ELF-1 (cell line): ENCODE measurements at regions not wholly inside any gene's neighbourhood (a gene's known extent, or its start where the extent isn't known, plus 50 kb on each side); places are given as distances from the start of the nearest gene placed in this dataset.

ENCODE experiments used
- DNase-seq: peaks from one replicate; pipeline ENCODE4 v3.0.0-alpha.2; 2016; ENCODE audit warnings: low read depth, low spot score

DNA sequence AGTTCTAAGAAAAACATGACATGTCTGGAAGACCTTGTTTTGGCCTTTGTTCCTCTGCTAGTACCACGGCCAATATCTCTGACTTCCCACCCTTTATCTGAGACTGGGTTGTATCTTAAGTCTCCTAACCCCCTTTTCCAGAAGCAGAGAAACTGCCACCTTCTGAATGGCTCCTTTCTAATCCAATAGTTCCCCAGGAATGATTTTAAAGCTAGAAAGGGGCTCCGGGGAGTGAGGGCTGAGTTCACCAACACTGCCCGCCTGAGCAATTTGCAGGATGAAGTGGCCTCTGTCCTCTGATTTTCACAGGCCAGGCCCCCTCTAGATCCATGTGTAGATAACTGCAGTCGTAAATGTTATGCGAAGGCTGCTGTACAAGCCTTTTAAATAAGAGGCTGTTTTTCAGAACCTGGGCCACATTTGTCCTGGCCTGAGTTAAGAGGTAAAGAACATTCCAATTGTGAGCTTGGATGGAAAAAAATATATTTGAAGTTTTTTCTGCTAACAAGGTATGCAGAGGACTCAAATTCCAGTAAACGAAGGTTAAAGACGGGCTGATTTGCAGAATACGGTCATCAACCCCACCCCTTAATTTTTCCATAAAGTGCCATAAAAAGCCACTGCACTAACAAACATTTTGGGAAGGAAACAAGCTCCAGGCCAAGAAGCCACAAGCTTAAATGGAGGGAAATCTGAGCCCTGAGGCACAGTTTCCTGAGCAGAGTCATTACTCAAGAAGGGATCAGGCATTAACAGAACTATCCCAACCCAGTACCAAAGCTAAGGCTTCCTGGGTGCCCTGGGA, 117.0 kb upstream of the MAF start:
- peak; percentile 47 for DNase-seq

DNA sequence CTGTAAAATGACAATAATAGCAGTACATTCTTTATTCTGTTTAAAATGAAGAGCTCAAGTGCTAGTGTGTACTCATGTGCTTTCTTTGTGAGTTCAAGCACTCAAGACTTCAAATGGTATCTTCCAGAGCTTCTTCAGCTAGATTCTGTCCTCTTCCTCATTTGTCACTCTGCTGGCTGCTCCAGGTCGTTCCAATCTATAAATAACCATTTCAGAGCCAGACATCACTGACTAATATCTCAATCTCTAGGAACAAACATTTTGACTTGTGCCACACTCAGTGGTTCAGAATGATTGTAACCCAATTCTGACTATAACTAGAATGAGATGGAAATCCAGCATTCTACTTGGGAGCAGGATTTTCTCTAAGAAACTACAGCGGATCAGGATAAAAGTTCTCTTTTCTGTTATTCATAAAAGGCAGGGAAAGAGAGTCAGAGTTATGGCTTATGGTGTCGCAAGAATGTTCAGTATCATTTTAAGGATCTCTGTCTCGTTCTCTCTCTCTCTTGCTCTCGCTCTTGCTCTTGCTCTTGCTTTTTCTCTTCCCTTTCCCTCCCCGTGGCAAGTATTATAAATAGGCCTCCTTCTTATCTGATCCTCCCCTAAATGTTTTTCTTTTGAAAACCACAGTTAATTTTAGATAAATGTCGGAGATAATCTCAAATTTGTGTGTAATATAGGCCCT, 116.3 kb upstream of the MAF start:
- DNase-seq = no peak

DNA sequence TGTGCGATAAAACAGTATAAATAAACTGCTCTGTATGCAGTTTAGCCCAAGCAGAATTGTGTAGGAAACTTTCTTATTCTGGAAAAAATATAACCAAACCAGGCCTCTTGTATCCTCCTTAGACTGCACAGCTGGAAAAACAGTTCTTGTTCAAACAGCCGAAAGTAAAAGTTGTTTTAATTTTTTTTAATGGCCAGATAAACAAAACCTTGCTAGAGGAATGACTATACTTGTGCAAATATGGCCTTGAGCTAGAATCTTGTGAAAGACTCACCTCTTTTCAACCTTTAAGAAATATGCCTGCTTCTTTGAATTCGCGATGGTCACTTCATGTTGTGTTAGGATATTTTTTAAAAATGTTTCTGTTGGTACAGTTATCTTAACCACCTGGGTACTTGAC, 114.5 kb upstream of the MAF start:
- no peak for DNase-seq

DNA sequence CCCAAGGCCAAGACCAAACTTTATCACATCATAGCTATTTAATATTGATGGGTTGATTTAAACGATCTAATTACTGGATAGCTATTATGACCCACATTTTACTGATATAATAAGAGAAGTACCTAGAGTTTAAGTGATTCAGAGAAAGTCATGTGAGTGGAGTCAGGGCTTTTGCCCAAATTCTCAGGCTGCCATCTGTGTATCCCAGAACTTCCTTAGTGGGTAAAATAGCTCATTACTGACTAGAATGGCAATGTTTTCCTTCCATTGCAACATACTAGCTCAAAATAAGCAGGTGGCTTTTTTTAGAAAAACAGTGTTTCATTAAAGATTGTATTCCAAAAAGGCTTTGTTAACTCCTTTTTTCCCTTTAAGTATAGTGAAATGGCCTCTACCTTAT, 113.9 kb upstream of the MAF start:
- DNase-seq = no peak

DNA sequence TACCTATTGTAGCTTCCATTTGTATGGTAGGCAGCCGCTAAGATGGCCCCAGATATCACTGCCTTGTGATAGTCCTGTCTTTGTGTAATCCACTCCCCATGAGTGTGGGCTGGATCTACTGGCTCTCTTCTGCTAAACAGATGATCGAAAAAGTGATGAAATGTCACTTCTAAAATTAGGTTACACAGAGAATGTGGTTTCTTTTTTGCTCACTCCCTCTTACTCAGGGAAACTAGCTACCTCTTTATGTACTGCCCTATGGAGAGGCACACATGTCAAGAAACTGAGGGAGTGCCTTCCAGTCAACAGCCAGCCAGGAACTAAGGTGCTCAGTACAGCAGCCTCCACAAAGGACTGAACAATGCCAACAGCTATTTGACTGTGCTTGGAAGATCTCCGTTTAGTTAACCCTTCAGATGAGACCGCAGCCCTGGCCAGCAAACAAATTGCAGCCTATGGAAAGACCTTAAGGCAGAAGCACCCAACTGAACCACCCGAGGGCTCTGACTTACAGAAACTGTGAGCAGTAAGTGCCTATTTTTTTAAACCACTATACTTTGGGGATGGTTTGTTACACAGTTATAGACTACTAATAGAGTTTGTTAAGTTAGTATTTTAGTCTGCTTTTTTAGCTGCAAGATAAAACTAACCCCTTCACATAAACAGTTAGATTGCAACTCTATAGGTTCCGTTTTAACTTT, 113.2 kb upstream of the MAF start:
- DNase-seq = no peak

DNA sequence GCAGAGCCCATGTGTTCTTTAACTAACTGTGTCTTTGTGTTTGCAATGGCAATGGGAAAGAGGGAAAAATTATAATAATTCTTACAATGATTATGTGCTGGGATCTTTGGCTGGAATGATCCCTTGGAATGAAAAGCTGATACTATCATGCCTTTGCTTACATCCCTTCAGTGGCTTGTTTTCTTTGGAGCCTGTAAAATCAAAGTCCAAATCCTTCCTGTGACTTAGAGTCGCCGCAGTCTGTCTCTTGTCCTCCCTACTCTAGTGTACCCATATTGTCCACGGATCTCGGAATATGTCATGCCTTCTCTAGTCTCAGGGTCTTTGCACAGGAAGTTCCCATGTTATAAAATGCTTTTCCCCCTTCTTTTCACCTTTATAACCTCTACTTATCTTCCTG, 111.7 kb upstream of the MAF start:
- DNase-seq = no peak

DNA sequence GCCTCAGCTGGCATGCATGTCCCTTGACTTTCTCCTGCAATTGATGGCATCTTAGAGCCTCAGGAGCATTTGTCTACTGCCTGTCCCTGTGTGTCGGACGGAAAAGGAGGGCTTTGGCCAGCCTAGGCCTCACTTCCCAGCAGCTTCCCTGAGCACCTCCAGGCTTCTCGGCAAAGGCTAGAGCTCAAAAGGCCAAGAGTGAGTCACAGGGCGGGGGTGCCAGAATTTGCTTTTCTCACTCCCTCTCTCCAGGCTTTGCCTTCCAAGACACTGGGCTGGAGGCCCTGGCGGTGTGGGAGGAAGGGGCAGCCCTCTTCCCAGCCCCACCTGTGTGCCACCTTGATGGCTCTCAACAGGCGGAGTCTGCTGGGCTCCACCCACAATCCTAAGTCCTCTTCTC, 107.3 kb upstream of the MAF start:
- DNase-seq = no peak

DNA sequence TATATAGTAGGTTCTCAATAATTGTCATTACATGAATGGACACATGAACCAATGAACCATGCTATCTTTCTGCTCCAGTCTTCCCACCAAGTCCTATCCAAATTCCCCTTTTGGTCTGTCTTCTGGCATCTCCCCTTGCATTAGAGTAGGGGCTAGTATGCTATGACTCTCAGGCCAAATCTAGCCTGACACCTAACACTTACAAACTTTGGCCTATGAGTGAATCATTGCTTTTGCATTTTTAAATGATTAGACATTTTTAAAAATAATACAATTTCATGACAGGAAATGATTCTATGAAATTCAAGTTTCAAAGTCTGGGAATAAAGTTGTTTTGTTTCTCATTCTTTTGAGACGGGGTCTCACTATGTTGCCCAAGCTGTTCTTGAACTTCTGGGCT, 102.5 kb upstream of the MAF start:
- DNase-seq = no peak

DNA sequence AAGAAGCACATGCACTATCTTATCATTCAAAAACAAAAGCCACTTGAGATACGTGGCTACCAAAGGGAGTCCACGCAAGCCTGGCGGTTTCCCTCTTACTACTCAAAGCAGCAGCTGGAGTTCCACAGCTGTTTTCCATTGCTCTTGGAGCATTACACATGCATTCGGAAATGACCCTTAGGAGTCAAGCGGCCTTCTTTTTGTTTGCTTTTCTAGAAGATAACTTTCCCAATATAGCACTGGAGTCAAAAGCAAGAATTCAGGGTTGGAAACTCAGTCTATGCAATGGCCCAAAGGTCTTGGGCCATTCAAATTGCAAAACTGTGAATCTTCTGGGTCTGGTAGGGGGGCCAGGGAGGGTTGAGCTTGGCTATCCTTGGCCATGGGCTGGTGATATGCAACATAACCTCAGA, 97.8 kb upstream of the MAF start:
- no peak for DNase-seq

DNA sequence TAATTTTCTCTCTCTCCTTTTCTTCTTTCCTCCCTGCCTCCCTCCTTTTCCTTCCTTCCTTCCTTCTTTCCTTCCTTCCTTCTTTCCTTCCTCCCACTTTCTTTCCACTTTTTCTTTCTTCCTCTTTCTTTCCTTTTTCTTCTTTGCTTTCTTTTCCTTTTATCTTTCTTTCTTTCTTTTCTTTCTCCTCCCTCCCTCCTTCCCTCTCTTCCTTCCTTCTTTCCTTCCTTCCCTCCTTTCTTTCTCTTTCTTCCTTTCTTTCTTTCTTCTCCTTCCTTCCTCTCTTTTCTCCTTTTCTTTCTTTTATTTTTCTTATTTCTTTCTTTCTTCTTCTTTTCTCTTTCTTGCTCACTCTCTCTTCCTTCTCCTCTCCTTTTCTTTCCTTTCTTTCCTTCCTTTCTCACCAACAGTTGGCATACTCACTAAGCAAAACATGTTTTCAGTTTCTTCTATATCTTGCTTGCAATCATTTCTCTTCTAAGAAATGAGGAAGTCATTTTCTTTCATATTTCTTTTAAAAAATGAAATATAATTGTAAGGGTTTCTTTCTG, 97.1 kb upstream of the MAF start:
- no peak for DNase-seq

DNA sequence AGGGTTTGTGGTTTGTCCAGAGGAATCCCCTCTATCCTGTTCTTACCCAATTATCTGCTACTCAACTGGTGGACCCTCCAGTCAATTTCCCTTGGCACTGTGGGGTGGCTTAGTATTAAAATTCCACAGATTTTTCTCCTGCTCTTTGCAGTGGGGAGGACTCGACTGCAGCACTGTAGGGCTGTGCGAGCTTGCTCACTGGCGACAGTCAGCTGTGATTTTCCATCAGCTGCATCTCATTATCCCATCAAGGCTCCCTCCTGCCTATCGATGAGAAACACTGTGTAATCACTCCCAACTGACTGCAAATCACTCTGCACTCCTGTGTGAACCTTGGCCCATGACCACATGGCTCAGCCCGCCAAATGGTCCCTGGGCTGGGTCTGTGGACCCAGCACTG, 90.5 kb upstream of the MAF start:
- DNase-seq = peak; percentile 2

DNA sequence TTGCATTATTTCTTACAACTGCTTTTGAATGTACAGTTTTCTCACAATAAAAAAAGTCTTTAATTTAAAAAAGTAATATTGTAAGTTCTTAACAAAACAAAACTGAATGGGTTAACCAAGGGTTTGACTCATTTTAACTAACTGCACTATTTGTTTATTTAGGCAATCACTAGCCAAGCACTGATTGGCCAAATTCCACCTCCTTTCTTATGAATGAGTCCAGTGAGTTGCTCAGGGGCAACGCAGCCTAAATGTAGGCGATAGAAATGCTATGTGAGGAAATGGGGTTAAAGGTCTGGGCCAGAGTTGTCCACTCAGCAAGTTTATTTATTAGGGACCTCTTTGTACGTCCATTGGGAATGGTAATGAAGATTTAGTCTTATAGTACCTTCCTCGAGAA, 89.6 kb upstream of the MAF start:
- DNase-seq = no peak

DNA sequence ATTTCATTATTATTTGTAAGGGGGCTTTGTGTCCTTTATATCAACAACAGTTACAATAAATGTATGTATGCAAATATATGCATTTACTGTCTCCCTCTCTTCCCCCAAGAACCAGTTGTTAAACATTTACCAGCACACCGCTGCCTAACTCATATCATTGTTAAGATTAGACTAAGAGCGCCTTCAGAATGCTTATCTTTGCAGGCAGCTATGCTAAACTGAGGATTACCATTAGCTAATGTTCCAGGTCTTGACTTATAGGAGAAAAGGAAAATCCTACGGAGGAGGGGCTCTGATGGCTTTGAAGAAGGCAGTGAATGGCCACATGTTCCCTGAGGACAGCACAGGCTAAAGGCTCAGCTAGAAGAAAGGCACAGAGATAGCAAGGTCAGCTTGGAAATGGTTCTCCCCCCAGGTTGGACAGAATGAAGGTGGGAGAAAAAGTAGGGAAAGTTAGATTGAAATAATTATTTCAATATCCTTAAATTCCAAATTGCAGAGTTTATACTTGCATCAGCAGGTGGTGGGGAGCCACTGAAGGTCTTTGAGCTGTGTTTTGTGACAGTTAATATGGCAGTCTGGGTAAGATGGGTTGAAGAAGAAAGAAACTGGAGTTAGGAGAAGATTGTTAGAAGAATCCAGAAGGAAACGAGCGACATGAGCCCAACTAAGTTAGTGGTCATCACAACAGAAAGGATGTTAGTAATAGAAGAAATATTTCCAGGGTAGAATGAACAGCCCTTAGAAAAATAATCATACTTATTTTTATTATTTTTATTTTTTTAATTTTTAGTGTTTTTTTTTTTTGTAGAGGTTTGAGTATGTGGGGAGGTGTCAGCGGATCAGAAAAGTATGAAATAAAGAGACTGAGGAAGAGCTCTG, 87.0 kb upstream of the MAF start:
- DNase-seq = peak; percentile 4

DNA sequence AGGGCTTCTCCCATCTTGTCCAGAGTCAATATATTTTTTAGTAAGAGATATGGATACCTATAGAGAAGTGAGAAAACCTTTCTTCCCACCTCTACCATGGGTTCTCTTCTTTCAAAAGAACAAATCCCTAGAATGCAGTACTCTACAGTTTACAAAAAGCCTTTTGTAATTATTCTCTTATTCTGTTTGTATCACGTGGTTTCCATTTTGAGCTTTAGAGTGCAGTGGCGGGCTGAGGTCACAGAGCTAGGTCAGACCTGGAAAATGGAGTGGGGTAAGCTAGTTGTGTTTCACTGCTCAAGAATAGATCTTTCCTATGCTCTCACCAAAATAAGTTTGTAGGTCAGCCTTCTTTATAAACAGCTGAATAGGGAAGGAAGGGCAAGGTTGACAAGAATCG, 85.3 kb upstream of the MAF start:
- DNase-seq = no peak

DNA sequence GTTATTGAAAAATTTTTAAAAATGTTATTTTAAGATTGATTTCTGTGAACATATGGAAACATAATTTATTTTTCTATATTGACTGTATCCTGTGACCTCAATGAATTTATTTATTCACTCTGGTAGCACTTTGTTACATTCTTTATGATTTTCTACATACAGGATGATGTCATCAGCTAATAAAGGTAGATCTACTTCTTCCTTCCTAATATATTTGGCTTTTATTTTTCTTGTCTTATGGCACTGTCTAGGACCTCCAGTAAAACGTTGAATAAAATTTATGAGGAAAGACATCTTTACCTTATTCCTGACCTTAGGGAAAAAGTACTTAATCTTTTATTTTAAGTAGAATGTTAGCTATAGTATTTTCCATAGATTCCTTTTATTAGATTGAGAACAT, 78.8 kb upstream of the MAF start:
- no peak for DNase-seq

DNA sequence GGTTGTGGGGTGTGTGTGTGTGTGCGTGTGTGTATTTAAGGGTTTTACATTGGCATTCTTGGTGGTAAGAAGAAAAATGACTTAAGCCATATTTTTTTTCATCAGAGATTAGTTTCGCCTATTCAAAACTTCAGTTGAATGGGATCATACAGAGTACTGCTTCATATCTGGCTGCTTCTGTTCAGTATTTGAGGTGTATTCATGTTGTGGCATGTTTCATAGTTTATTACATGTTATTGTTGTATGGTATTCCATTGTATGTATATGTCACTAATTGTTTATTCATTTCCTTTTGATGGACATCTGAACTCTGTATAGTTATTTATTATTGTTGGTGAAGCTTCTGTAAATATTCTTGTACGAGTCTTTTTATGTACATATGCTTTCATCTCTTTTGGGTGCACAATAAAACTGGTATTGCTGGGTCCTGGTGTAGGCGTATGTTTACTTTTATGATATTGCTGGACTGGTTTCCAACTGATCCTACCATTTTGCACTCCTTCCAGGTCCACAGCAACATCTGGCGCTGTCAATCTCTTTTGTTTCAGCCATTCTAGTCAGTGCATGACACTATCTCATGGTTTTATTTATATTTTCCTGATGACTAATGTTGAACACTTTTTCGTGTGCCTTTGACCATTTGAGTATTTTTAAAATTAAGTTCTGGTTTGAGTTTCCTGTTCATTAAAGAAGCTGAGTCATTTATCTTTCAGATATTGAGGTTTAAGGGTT, 77.4 kb upstream of the MAF start:
- DNase-seq = no peak

DNA sequence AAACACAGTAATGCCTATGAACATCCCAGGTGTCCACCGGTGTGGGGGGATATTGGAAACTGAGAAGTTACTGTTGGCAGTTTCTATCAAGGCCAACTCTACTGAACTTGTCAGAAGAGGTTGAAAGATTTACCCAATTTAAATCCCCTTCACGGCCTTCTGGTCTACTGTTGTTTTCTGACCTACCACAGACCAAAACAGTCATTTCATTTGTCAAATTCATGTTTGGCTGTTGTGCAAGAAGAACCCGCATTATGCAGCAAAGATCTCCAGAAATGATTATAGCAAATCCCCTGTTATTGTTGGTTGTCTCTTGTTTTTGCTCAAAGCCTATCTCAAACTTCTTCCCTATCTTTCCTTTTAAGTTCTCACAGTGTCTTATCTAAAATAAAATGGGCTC, 73.1 kb upstream of the MAF start:
- no peak for DNase-seq

DNA sequence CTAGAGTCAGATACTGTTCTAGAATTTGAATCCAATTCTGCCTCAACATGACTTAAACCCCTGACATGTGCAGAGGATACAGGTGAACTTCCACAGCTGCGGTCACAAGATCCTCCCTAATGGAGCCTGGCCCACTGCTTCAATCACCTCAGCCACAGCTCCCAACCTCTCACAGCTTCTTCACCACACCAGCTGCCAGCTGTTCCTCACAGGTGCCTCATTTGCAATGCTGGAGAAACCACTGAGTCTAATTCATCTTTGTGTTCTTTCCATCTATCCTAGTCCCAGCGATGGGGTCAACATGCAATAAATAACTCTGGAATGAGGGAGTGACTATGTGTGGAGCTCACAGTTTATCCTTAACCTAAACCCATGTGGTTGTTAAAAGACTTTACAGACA, 72.0 kb upstream of the MAF start:
- no peak for DNase-seq

DNA sequence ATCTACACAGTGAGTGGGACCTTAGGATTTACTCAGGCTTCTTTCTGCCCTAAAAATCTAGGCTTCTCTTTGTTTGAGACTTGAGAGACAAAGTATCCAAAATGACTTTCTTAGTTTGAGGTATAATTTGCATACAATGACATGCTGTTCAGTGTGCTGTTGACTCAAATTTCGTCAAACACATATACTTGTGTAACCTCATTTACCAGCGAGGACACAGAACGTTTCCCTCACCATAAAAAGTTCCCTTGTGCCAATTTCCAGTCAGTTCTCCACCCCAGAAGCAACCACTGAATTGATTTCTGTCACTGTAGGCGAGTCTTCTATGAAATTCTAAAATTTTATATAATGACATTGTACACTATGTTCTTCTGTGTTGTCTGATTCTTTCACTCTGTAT, 68.0 kb upstream of the MAF start:
- DNase-seq = no peak

DNA sequence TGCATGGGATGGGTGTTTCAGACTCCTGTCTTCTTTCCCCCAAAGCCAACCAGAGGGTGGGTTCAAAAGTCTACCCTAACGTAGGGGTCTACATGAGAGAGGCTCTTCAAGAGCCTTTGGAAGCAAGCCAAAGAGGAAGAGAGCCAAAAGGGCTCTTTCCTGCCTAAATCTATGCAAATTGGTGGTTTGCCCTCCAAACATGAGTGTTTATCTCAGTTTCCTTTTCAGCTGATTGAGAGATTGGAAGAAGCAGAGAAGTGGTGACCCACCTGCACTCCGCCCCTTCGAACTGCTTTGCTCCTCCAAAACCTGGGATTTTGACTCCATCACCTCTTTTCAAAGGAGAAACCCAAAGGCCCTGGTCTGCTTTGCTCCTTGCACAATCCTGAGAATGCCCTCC, 65.4 kb upstream of the MAF start:
- no peak for DNase-seq

DNA sequence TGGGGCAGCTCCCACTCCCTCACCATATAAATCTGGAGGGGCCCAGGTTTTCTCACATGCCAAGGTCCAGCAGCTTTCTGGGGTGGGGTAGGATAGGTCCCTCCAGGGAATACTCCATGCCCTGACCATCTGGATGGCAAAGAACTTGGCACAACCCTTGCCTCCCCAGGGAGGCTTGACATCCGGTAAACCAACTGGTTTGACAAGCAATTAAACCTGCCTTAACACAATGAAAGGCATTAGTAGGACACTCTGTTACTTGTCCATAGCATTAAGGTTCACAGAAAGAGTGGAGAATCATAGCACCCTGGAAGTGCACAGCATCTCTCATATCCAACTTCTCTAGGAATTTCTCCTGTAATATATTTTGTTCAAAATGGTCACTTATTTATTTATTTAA, 63.9 kb upstream of the MAF start:
- DNase-seq = no peak
